Erythroblast (primary cell): ENCODE measurements at regions not wholly inside any gene's neighbourhood (a gene's known extent, or its start where the extent isn't known, plus 50 kb on each side); places are given as distances from the start of the nearest gene placed in this dataset.
"Not testable (repeated sequence)": the region's sequence is repeated elsewhere in the genome, so short reads cannot be mapped to it uniquely, and the experiment has no call there.

Experiments used
- GATA1 ChIP-seq: IDR thresholded peaks from 2 replicates; pipeline ENCODE4 v1.6.1; 2011; ENCODE audit warnings: low read depth, mild to moderate bottlenecking, control low read depth, low read length, moderate library complexity
- POLR2A ChIP-seq: IDR thresholded peaks from 2 replicates; pipeline ENCODE4 v1.6.1; 2011; ENCODE audit warnings: mild to moderate bottlenecking, low read length

DNA sequence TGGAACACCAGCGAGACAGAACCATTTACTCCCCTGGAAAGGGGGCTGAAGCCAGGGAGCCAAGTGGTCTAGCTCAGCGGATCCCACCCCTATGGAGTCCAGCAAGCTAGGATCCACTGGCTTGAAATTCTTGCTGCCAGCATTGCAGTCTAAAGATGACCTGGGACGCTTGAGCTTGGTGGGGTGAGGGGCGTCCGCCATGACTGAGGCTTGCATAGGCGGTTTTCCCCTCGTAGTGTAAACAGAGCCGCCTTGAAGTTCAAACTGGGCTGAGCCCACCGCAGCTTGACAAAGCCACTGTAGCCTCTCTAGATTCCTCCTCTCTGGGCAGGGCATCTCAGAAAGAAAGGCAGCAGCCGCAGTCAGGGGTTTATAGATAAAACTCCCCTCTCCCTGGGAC, 1031.7 kb downstream of the RPA4 start:
- TF ChIP-seq POLR2A, GATA1: not testable (repeated sequence)
